Neural progenitor cell (in vitro differentiated cells): ENCODE measurements at regions not wholly inside any gene's neighbourhood (a gene's known extent, or its start where the extent isn't known, plus 50 kb on each side); places are given as distances from the start of the nearest gene placed in this dataset.

ENCODE experiments used
- DNase-seq: peaks from one replicate; pipeline ENCODE4 v3.0.0-alpha.2; 2016; ENCODE audit warnings: low spot score
- H2AFZ ChIP-seq: fragments of 200-600 bp; sonication (generic); replicated peaks from 2 replicates; pipeline ENCODE4 v1.6.1; 2016; ENCODE audit warnings: antibody characterized with exemption
- H3F3A ChIP-seq: fragments of 200-600 bp; sonication (generic); 2 replicates; pipeline ENCODE4 v1.6.1; 2016; ENCODE audit warnings: antibody characterized with exemption, low read depth
- H3K27ac ChIP-seq: fragments of 200-600 bp; sonication (generic); 2 replicates; pipeline ENCODE4 v1.5.1; 2016; ENCODE audit warnings: mild to moderate bottlenecking
- H3K27me3 ChIP-seq: fragments of 200-600 bp; sonication (generic); 2 replicates; pipeline ENCODE4 v1.6.1; 2016; ENCODE audit warnings: mild to moderate bottlenecking, moderate library complexity
- H3K36me3 ChIP-seq: fragments of 200-600 bp; sonication (generic); 2 replicates; pipeline ENCODE4 v1.5.1; 2016
- H3K4me1 ChIP-seq: fragments of 200-600 bp; sonication (generic); 2 replicates; pipeline ENCODE4 v1.6.1; 2016; ENCODE audit warnings: mixed run types
- H3K4me2 ChIP-seq: fragments of 200-600 bp; sonication (generic); 2 replicates; pipeline ENCODE4 v1.6.1; 2016
- H3K4me3 ChIP-seq: fragments of 200-600 bp; sonication (generic); 2 replicates; pipeline ENCODE4 v1.5.1; 2016
- H3K79me2 ChIP-seq: fragments of 200-600 bp; sonication (generic); 2 replicates; pipeline ENCODE4 v1.6.1; 2016; ENCODE audit warnings: low read depth
- H3K9ac ChIP-seq: fragments of 200-600 bp; sonication (generic); 2 replicates; pipeline ENCODE4 v1.6.1; 2016
- H3K9me3 ChIP-seq: fragments of 200-600 bp; sonication (generic); 2 replicates; pipeline ENCODE4 v1.5.1; 2016; ENCODE audit warnings: low read depth
- H4K20me1 ChIP-seq: fragments of 200-600 bp; sonication (generic); 2 replicates; pipeline ENCODE4 v1.6.1; 2016; ENCODE audit warnings: low read depth
- H3K27ac Mint-ChIP-seq: 3 replicates; pipeline ENCODE4 v1.8.0; 2021; ENCODE audit warnings: mixed read lengths
- H3K27me3 Mint-ChIP-seq: 2 replicates; pipeline ENCODE4 v1.8.0; 2022; ENCODE audit warnings: low read depth, mild to moderate bottlenecking, inconsistent platforms, moderate library complexity, mixed read lengths; ENCODE audit not compliant: insufficient read depth
- H3K36me3 Mint-ChIP-seq: 3 replicates; pipeline ENCODE4 v1.8.0; 2021; ENCODE audit warnings: mixed read lengths
- H3K4me1 Mint-ChIP-seq: 3 replicates; pipeline ENCODE4 v1.8.0; 2021; ENCODE audit warnings: mixed read lengths
- H3K4me3 Mint-ChIP-seq: 3 replicates; pipeline ENCODE4 v1.8.0; 2021; ENCODE audit warnings: mild to moderate bottlenecking, moderate library complexity, mixed read lengths
- H3K9me3 Mint-ChIP-seq: 3 replicates; pipeline ENCODE4 v1.8.0; 2020; ENCODE audit warnings: mixed read lengths
- CTCF ChIP-seq: fragments of 200-600 bp; sonication (generic); IDR thresholded peaks from 2 replicates; pipeline ENCODE4 v1.5.1; 2017; ENCODE audit warnings: antibody characterized with exemption, mild to moderate bottlenecking
- EZH2 ChIP-seq: fragments of 200-600 bp; sonication (generic); IDR thresholded peaks from 2 replicates; pipeline ENCODE4 v1.6.1; 2017; ENCODE audit warnings: antibody characterized with exemption, mild to moderate bottlenecking, moderate library complexity
- EZH2phosphoT487 ChIP-seq: fragments of 200-600 bp; sonication (generic); IDR thresholded peaks from 2 replicates; pipeline ENCODE4 v1.6.1; 2017; ENCODE audit warnings: antibody characterized with exemption

- Histone ChIP-seq H3K4me1 (peaks cover 20% of the 10 kb centered on the region), H3K27me3 (no peaks in the 10 kb centered on the region), H4K20me1 (no peaks in the 10 kb centered on the region), H3K4me2 (no peak overlapping the region), H2AFZ (no peak overlapping the region), H3K36me3 (no peaks in the 10 kb centered on the region), H3K79me2 (no peaks in the 10 kb centered on the region), H3F3A (no peaks in the 10 kb centered on the region), H3K9me3 (no peaks in the 10 kb centered on the region), H3K27ac (no peak overlapping the region), H3K9ac (no peak overlapping the region), H3K4me3 (no peak overlapping the region)
- peaks cover 11% of the 10 kb centered on the region for H3K4me1 Mint-ChIP-seq
- no peak for DNase-seq
- no peak for TF ChIP-seq CTCF
- TF ChIP-seq EZH2phosphoT487, result no peak
- no peak for TF ChIP-seq EZH2
- H3K36me3 Mint-ChIP-seq, result no peaks in the 10 kb centered on the region
- H3K27me3 Mint-ChIP-seq, result no peaks in the 10 kb centered on the region
- H3K9me3 Mint-ChIP-seq, result peaks cover 3% of the 10 kb centered on the region
- H3K27ac Mint-ChIP-seq, result no peak overlapping the region
- no peak overlapping the region for H3K4me3 Mint-ChIP-seq
Measured at GRCh38 chr16:60902114-60902513, 1134.1 kb downstream of the CDH8 start.

- Histone ChIP-seq H3K4me2 (no peak overlapping the region), H2AFZ (no peak overlapping the region), H3K9me3 (no peaks in the 10 kb centered on the region), H3K27ac (no peak overlapping the region), H3K79me2 (no peaks in the 10 kb centered on the region), H3K9ac (no peak overlapping the region), H3K36me3 (peaks cover 2% of the 10 kb centered on the region), H3K27me3 (no peaks in the 10 kb centered on the region), H3K4me3 (no peak overlapping the region), H3K4me1 (no peaks in the 10 kb centered on the region), H3F3A (peaks cover 3% of the 10 kb centered on the region), H4K20me1 (no peaks in the 10 kb centered on the region)
- TF ChIP-seq EZH2phosphoT487, result no peak
- TF ChIP-seq CTCF, result no peak
- no peak for TF ChIP-seq EZH2
- H3K4me1 Mint-ChIP-seq, result no peaks in the 10 kb centered on the region
- no peaks in the 10 kb centered on the region for H3K36me3 Mint-ChIP-seq
- no peaks in the 10 kb centered on the region for H3K27me3 Mint-ChIP-seq
- H3K4me3 Mint-ChIP-seq, result no peak overlapping the region
- no peak overlapping the region for H3K27ac Mint-ChIP-seq
- no peaks in the 10 kb centered on the region for H3K9me3 Mint-ChIP-seq
- DNase-seq, result no peak
Measured at GRCh38 chr16:60882816-60883215, 1153.4 kb downstream of the CDH8 start.

GRCh38 chr16:60852635-60853034 is 1183.6 kb downstream of the CDH8 start:
- Mint-ChIP-seq H3K4me1 (no peaks in the 10 kb centered on the region), H3K27me3 (peaks cover 4% of the 10 kb centered on the region), H3K4me3 (no peak overlapping the region), H3K36me3 (no peaks in the 10 kb centered on the region), H3K27ac (no peak overlapping the region), H3K9me3 (peaks cover 12% of the 10 kb centered on the region)
- Histone ChIP-seq H3K4me2 (no peak overlapping the region), H4K20me1 (no peaks in the 10 kb centered on the region), H3F3A (no peaks in the 10 kb centered on the region), H3K9me3 (no peaks in the 10 kb centered on the region), H3K27me3 (no peaks in the 10 kb centered on the region), H3K4me3 (no peak overlapping the region), H3K79me2 (no peaks in the 10 kb centered on the region), H3K27ac (no peak overlapping the region), H3K4me1 (no peaks in the 10 kb centered on the region), H3K36me3 (no peaks in the 10 kb centered on the region), H3K9ac (no peak overlapping the region), H2AFZ (no peak overlapping the region)
- TF ChIP-seq EZH2phosphoT487 (no peak), EZH2 (no peak), CTCF (no peak)
- no peak for DNase-seq

- Histone ChIP-seq H3K27ac (no peak overlapping the region), H3F3A (no peaks in the 10 kb centered on the region), H4K20me1 (no peaks in the 10 kb centered on the region), H2AFZ (no peak overlapping the region), H3K4me3 (no peak overlapping the region), H3K79me2 (no peaks in the 10 kb centered on the region), H3K9ac (no peak overlapping the region), H3K4me1 (no peaks in the 10 kb centered on the region), H3K36me3 (no peaks in the 10 kb centered on the region), H3K4me2 (no peak overlapping the region), H3K27me3 (no peaks in the 10 kb centered on the region), H3K9me3 (no peaks in the 10 kb centered on the region)
- no peak overlapping the region for H3K27ac Mint-ChIP-seq
- no peak overlapping the region for H3K4me3 Mint-ChIP-seq
- TF ChIP-seq CTCF (no peak), EZH2 (no peak), EZH2phosphoT487 (no peak)
- no peak for DNase-seq
- no peaks in the 10 kb centered on the region for H3K9me3 Mint-ChIP-seq
- no peaks in the 10 kb centered on the region for H3K4me1 Mint-ChIP-seq
- no peaks in the 10 kb centered on the region for H3K36me3 Mint-ChIP-seq
- no peaks in the 10 kb centered on the region for H3K27me3 Mint-ChIP-seq
Measured at GRCh38 chr16:60821661-60822060, 1214.6 kb downstream of the CDH8 start.
